PFSK-1 (cell line): ENCODE measurements at regions not wholly inside any gene's neighbourhood (a gene's known extent, or its start where the extent isn't known, plus 50 kb on each side); places are given as distances from the start of the nearest gene placed in this dataset.

Experiments used
- FOXP2 ChIP-seq: optimal IDR thresholded peaks from 2 replicates; pipeline ENCODE3; 2011; ENCODE audit warnings: borderline replicate concordance, control low read depth, inconsistent platforms; ENCODE audit not compliant: insufficient read depth; ENCODE audit errors: extremely low read length, extremely low read depth
- POLR2AphosphoS5 ChIP-seq: IDR thresholded peaks from 2 replicates; pipeline ENCODE4 v1.6.1; 2012; ENCODE audit warnings: low read depth, mild to moderate bottlenecking, control low read depth, low read length, moderate library complexity
- REST ChIP-seq, 2 experiments: IDR thresholded peaks; 2 replicates each; pipeline versions ENCODE4 v1.6.1 to v1.8.0; 2011 to 2012; ENCODE audit warnings: low read depth in 2 of 2, low read length in 2 of 2, control low read depth in 1 of 2, inconsistent platforms in 1 of 2, mild to moderate bottlenecking in 1 of 2, moderate library complexity in 1 of 2; ENCODE audit not compliant: insufficient read depth in 1 of 2
- SIN3A ChIP-seq: IDR thresholded peaks from 2 replicates; pipeline ENCODE4 v1.6.1; 2012; ENCODE audit warnings: mild to moderate bottlenecking, low read length, moderate library complexity, borderline replicate concordance; ENCODE audit not compliant: insufficient read depth
- TAF1 ChIP-seq: IDR thresholded peaks from 2 replicates; pipeline ENCODE4 v1.6.1; 2012; ENCODE audit warnings: low read length, control low read depth, borderline replicate concordance; ENCODE audit not compliant: insufficient read depth

GRCh38 chr2:36289731-36290130 is 65.8 kb upstream of the CRIM1 start:
- TF ChIP-seq SIN3A (no peak), TAF1 (no peak), REST (IDR thresholded peaks at IDR 0.05; ENCODE audit: insufficient read depth in 1 of 2, low read depth in 2 of 2, low read length in 2 of 2) (no peak), POLR2AphosphoS5 (no peak), FOXP2 (no peak)
